Stimulated activated CD8-positive, alpha-beta memory T cell treated with anti-CD3 and anti-CD28 coated beads, Interleukin-4, amount 100 ng/mL, for 24 hours (primary cell): ENCODE measurements at regions not wholly inside any gene's neighbourhood (a gene's known extent, or its start where the extent isn't known, plus 50 kb on each side); places are given as distances from the start of the nearest gene placed in this dataset.

Experiments used
- DNase-seq: peaks from one replicate; pipeline ENCODE4 v3.0.0-alpha.2; 2020; ENCODE audit warnings: low read depth

- DNase-seq: no peak
Observed at GRCh38 chr18:77990131-77990530, 740.5 kb downstream of the GALR1 start.

- no peak for DNase-seq
Observed at GRCh38 chr18:77990901-77991300, 741.3 kb downstream of the GALR1 start.

DNA sequence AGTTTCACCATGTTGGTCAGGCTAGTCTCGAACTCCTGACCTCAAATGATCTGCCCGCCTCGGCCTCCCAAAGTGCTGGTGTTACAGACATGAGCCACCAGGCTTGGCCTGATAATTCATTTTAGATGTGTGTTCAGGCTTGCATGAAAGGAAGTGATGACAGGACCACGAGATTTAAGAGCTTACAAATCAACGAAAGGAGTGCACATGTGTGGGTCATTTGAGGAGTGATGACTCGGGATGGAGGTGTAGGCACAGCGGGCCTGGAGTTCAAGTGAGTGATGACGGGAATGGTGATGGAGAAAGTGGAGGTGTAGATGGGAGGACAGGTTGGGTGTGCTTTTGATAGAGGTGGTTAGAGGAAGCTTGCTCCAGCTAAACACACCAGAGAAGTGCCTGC is 742.4 kb downstream of the GALR1 start:
- no peak for DNase-seq

DNA sequence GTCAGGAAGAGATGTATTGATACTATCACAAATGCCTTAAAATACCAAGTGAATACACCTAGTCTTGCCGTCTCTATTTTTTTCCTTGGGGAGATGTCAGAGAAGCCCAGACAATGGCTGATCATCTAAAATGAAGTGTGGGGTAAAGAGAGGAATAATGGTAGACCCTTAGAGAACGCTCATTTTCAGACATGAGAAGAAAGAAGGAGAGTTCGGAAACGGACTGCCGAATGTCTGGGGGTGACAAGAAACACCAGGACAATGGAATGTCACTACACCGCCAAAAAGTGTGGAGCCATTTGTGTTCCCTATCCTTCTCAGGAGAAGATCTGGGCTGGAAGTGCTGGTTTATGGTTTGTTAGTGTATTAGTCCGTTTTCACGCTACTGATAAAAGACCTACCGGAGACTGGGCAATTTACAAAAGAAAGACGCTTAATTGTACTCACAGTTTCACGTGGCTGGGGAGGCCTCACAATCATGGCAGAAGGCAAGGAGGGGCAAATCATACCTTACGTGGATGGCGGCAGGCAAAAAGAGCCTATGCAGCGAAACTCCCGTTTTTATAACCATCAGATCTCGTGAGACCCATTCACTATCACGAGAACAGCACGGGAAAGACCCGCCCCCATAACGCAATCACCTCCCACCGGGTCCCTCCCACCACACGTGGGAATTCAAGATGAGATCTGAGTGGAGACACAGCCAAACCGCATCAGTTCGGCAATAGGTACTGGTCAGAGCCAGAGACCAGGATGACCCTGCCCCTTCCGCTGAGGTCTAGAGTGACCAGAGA is 743.7 kb downstream of the GALR1 start:
- DNase-seq: no peak

GRCh38 chr18:77995593-77995992 is 745.9 kb downstream of the GALR1 start:
- no peak for DNase-seq

DNA sequence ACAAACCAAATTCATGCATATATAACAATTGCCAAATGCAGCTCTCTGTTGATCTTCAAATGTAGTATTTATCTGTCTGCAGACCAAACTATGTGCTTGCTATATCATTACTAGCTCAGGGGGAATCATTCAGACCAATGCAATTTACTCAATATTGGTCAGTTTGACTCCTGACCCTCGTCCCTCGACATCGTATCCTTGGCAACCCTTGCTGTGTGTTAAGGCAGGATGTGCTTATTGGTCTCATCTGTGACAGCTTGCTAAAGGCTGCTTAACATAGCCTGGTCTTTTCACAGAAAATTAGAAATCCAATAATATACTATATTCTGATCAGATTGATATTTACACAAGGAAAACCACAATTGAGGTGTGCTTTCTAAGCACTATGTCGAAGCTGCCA is 747.1 kb downstream of the GALR1 start:
- DNase-seq: no peak

GRCh38 chr18:78001811-78002210 is 752.2 kb downstream of the GALR1 start:
- DNase-seq: no peak

GRCh38 chr18:78006006-78006773 is 756.5 kb downstream of the GALR1 start:
- DNase-seq: no peak

DNA sequence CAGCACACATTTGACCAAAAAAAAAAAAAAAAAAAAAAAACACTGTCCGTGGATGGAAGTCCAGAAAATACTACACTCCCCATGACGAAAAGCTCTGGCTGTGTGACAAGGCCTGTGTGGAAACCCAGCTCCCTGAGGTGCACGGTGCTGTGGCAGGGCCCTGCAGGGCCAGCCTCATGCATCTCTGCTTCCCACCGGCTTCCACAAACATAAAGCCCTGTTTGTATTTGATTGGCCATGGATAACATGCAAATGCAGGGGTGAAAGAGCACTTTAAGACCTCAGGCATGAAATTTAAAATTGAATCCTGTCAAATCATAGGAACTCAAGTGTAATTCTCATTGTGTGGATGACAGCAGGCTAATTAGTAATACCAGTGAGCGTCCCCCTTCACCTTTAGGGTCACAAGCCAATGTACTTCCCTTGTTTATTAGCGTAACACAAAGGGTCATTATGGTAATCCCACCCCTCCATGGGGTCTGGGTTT is 757.2 kb downstream of the GALR1 start:
- no peak for DNase-seq

DNA sequence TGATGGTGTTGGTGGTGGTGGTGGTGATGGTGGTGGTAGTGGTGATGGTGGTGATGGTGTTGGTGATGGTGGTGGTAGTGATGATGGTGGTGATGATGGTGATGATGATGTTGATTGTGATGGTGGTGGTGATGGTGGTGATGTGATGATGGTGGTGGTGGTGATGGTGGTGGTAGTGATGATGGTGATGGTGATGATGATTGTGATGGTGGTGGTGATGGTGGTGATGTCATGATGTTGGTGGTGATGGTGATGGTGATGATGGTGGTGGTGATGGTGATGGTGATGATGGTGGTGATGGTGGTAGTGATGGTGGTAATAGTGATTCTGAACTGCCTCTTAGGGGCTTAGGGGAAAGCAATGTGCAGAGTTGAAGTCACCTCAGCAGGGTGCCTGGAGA is 760.7 kb downstream of the GALR1 start:
- no peak for DNase-seq

- no peak for DNase-seq
Observed at GRCh38 chr18:78017869-78018268, 768.2 kb downstream of the GALR1 start.

GRCh38 chr18:78021196-78021595 is 771.5 kb downstream of the GALR1 start:
- DNase-seq: no peak

DNA sequence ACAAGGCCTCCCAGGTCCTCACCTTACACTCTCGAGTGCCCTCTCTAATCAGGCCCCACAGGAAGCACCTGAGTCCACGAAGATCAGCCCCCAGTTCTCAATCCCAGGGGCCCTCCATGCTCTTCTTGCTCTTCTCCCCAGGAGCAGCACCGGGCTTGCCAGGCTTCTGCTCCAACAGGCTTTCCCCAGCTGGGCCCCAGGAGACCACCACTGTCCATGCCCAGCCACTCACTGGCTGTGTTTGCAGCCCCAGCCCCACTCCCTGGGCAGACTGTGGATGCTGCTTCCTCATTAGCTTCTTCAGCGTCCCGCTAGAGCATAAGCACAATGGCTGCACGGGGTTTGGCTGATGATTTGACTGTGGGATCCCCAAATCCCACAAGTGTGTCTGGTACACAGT is 781.9 kb downstream of the GALR1 start:
- no peak for DNase-seq

- no peak for DNase-seq
Observed at GRCh38 chr18:78031991-78032390, 782.3 kb downstream of the GALR1 start.

- no peak for DNase-seq
Observed at GRCh38 chr18:78032574-78032973, 782.9 kb downstream of the GALR1 start.

DNA sequence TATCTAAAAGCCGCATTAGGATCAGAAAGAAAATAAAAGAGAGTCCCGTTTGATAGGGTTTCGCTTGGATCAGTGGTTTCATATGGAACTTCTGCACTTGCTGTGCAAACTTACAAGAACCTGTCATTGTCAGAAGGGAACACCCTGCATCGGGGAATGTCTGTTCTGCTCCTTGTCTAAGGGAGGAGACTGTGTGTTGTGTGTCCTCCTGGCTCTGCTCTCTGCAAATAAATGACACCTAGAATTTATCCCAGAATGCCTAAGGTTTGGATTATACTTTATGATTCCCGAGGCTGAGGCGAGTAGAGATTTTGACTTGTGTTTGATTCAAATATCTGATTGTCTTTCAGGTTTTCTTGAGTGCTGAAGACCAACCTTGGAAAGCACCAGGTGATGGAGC is 785.1 kb downstream of the GALR1 start:
- no peak for DNase-seq

DNA sequence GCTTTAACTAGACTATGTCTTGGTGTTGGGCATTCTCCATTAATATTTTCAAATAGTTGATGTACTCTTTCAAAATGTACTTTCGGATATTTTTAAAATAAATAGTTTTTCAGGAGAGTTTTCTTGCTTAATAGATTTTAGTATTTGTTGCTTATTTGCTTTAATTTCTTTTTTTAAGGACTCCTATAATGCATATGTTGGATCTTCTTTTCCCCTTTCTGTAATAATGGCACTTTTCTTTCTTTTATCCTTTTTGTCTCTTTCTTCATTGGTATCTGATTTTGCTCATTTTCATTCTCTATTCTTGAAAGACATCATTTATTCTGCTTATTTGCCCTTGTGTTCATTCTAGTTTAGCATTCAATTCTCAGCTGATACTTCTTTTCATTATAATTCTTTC is 791.6 kb downstream of the GALR1 start:
- no peak for DNase-seq

- DNase-seq: no peak
Observed at GRCh38 chr18:78046631-78047030, 797.0 kb downstream of the GALR1 start.

DNA sequence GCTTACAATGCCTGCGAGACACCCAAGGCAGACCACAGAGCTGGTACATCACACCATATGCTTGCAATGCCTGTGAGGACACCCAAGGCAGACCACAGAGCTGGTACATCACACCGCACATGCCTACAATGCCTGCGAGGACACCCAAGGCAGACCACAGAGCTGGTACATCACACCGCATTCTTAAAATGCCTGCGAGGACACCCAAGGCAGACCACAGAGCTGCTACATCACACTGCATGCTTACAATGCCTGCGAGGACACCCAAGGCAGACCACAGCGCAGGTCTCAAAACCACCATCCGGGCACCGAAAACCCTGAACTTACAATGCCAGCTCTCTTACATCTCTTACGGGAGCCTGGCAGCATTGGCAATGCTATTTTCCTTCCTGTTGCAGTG is 799.6 kb downstream of the GALR1 start:
- DNase-seq: no peak

DNA sequence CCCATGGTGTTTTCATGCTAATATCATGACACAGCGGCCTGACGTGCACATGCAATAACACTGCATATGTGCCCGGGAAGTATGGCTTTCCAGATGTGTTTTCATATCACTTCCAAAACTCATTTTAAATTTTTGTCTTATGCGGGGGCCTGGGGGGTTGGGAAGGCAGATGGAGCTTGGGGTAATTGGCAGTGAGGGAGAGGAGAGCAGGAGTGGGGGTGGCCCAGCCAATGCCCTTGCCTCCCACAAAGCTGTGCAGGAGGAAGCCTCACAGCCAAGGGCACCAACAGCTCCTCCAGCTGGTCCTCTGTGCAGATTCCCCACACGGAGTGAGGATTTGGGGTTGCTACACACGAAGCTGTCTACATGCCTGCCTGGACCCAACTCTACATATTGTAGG is 805.2 kb downstream of the GALR1 start:
- no peak for DNase-seq

DNA sequence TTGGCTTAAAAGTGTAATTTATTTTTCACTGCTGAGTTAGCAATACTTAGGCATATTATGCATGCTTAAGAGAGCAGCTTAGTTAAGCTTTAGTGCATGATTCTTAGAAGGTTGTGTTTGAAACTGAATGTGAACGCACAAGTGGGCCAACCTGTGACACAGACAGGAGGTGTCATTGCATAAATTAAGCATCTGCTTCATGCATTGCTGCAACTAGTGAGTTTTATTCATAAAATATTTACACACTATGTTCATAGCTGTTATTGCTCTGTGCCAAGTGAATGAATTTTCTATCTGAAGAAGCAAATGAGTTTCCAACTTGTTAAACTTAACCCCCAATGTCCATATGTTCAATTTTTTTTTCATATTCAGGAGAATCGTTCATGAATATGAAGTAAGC is 806.4 kb downstream of the GALR1 start:
- DNase-seq: no peak

DNA sequence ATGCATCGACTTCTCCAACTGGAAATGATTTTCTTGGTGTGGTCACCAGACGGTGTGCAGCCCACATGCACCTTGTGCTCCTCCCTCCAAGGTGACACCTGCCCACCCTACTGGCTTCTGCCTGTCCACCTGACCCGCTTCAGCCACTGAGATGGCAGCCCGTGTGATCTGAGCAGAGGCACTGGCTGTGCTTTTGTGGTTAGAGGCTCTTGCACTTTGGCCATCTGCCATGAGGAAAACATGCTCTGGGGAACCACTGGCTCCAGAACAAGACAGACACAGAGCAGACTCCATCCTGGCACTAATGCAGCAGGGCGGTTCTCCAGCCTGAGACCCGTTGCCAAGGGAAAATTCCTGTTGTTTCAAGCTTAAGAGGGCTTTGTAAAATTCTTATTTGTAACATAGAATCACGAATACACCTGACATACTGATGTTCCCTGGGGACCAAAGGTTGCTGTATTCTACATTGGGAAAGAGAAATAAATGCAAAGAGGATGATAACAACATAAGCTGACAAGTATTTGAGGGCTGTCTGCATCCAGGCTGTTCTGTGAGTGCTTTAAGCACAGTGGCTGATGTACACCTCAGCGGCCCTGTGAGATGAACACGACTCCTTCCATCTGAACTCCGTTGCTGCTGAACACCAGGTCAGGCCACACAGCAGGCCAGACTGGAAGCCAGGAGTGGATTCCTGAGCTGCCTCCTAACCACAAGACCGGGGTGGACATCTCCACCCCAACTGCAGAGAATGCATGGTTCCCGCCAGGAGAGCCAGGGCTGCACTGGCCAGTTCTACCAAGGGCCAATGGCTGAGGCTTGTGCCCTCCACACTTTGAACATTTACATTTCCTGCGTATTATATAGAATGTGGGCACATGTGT is 820.4 kb downstream of the GALR1 start:
- DNase-seq: no peak
